Right lobe of liver (tissue), 6 donors: ENCODE measurements at regions not wholly inside any gene's neighbourhood (a gene's known extent, or its start where the extent isn't known, plus 50 kb on each side); places are given as distances from the start of the nearest gene placed in this dataset.

Experiments
- ATAC-seq, 4 donors: fragments of 200-7000 bp; cut with Tn5 transposase; one replicate each; pipeline ENCODE4 v1.9.1; 2020; ENCODE audit warnings: mild to moderate bottlenecking in 4 of 4, moderate library complexity in 4 of 4
- DNase-seq, 3 donors: peaks; one replicate each; pipeline ENCODE4 v3.0.0-alpha.2; 2020
- H3K27ac ChIP-seq, 3 donors: fragments of 200-600 bp; one replicate each; pipeline ENCODE4 v1.8.0; 2022
- H3K27me3 ChIP-seq, 2 donors: fragments of 200-600 bp; one replicate each; pipeline ENCODE4 v1.8.0; 2022
- H3K36me3 ChIP-seq, 4 donors: fragments of 200-600 bp; sonication (generic) in 1 of 4; one replicate each; pipeline versions ENCODE4 v1.5.1 to v1.8.0; 2017 to 2022; ENCODE audit warnings: control low read depth in 1 of 4
- H3K4me1 ChIP-seq, 4 donors: fragments of 200-600 bp; sonication (generic) in 1 of 4; one replicate each; pipeline versions ENCODE4 v1.5.1 to v1.8.0; 2017 to 2022; ENCODE audit warnings: control low read depth in 1 of 4
- H3K4me3 ChIP-seq, 3 donors: fragments of 200-600 bp; one replicate each; pipeline ENCODE4 v1.8.0; 2022
- H3K9me3 ChIP-seq, 4 donors: fragments of 200-600 bp; sonication (generic) in 1 of 4; one replicate each; pipeline versions ENCODE4 v1.5.1 to v1.8.0; 2017 to 2022; ENCODE audit warnings: control low read depth in 1 of 4
- CTCF ChIP-seq, 4 donors: fragments of 200-600 bp in 3 of 4; fragments of 450-650 bp in 1 of 4; IDR thresholded peaks; one replicate each; pipeline versions ENCODE4 v1.5.1 to v1.8.0; 2016 to 2022; ENCODE audit warnings: antibody characterized with exemption in 4 of 4, mild to moderate bottlenecking in 2 of 4
- POLR2A ChIP-seq: fragments of 450-650 bp; IDR thresholded peaks from one replicate; pipeline ENCODE4 v1.6.1; 2017; ENCODE audit warnings: antibody characterized with exemption, mild to moderate bottlenecking
- WGBS: methylation state at CpG from one replicate; pipeline ENCODE4 v1.1.6; 2018; ENCODE audit warnings: low coverage, low lambda C conversion rate; ENCODE audit not compliant: insufficient coverage; ENCODE audit errors: missing lambda C conversion rate; 5-methylcytosine and 5-hydroxymethylcytosine counted together
- intact Hi-C, 2 donors: fragments of 100-400 bp; cut with DNase I; formaldehyde crosslinking; loops; one replicate each; pipeline versions ENCODE4 v1.11.2 to v1.14.1; 2022
- donor health status: DM: no; HTN: yes; CAD: no.
- donor health status: DM: no; HTN: no; CAD: no.
- donor health status: DM: no; HTN: no; CAD: no.
- donor health status: DM: no; HTN: yes; CAD: no.
- donor health status: DM: no; HTN: yes; CAD: no.

- Histone ChIP-seq H3K4me1 (no peaks in the 10 kb centered on the region), H3K27ac (no peak overlapping the region), H3K9me3 (no peaks in the 10 kb centered on the region), H3K36me3 (no peaks in the 10 kb centered on the region), H3K27me3 (no peaks in the 10 kb centered on the region), H3K4me3 (no peak overlapping the region)
- DNase-seq (no peak), ATAC-seq (no peak)
- intact Hi-C loops = no loop called here
- TF ChIP-seq POLR2A (no peak), CTCF (IDR thresholded peaks at IDR 0.05) (no peak)
- WGBS = 47% methylated on average over 2 of the region's 2 CpGs
These were observed 101.1 kb downstream of the EDNRB start for GRCh38 chr13:77817521-77817920.

- Histone ChIP-seq H3K36me3 (no peaks in the 10 kb centered on the region), H3K9me3 (no peaks in the 10 kb centered on the region), H3K27ac (no peak overlapping the region), H3K4me1 (no peaks in the 10 kb centered on the region), H3K4me3 (no peak overlapping the region), H3K27me3 (no peaks in the 10 kb centered on the region)
- 67% methylated on average over 5 of the region's 5 CpGs for WGBS
- intact Hi-C loops = no loop called here
- DNase-seq (no peak), ATAC-seq (no peak)
- TF ChIP-seq POLR2A = no peak
These were observed 103.3 kb downstream of the EDNRB start for GRCh38 chr13:77815330-77815729.
